ENCODE measurements at regions not wholly inside any gene's neighbourhood (a gene's known extent, or its start where the extent isn't known, plus 50 kb on each side); places are given as distances from the start of the nearest gene placed in this dataset.
A peak's percentile ranks its signal among the peaks of the same experiment; 100 is the strongest.

DNA sequence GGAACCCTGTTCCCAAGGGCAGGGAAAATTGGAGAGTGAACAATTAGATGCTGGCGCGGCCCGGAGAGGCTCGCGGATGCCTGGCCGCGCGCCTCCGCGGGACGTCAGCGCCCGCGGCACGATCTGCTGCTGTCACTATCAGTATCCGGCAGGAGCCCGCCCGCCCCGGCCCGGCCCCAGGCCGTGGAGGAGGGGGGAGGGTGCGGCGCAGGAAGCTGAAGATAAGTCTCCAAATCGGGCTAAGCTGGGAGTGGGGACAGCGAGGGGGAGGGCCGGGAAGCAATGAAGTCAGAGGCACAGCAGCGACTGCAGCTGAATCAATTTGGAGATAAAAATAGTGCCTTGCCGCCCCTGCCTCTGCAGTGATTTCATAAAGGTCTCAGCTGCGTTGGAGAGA lies 441.5 kb upstream of the KLF12 start:
- H3K4me3 ChIP-seq = peak overlapping the region; percentile 31 to 51 (median 33)
- ATAC-seq = peak; percentile 47 to 61
- peaks cover 0 to 3% (median 0%) of the 10 kb centered on the region in 3 donors for H3K27me3 ChIP-seq
- H3K36me3 ChIP-seq = no peaks in the 10 kb centered on the region
- H3K9me3 ChIP-seq = no peaks in the 10 kb centered on the region
- H3K27ac ChIP-seq = peak overlapping the region in 2 of 4 donors; percentile 54 to 55
- in situ Hi-C loops (cut with MboI; ENCODE audit: low sequenced_read_pairs in 4 of 4) (no loop called here), intact Hi-C loops (cut with DNase I; ENCODE audit: low total_unique reads) (no loop called here)
- peaks cover 0 to 8% of the 10 kb centered on the region in 2 donors for H3K4me1 ChIP-seq
- no peak for TF ChIP-seq POLR2A (IDR thresholded peaks at IDR 0.05)
- TF ChIP-seq, protein P1, sequence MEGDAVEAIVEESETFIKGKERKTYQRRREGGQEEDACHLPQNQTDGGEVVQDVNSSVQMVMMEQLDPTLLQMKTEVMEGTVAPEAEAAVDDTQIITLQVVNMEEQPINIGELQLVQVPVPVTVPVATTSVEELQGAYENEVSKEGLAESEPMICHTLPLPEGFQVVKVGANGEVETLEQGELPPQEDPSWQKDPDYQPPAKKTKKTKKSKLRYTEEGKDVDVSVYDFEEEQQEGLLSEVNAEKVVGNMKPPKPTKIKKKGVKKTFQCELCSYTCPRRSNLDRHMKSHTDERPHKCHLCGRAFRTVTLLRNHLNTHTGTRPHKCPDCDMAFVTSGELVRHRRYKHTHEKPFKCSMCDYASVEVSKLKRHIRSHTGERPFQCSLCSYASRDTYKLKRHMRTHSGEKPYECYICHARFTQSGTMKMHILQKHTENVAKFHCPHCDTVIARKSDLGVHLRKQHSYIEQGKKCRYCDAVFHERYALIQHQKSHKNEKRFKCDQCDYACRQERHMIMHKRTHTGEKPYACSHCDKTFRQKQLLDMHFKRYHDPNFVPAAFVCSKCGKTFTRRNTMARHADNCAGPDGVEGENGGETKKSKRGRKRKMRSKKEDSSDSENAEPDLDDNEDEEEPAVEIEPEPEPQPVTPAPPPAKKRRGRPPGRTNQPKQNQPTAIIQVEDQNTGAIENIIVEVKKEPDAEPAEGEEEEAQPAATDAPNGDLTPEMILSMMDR (IDR thresholded peaks at IDR 0.05 in 4 of 5, conservative IDR thresholded peaks at IDR 0.05 in 1 of 5) = no peak
- peak; percentile 6 to 19 for DNase-seq

DNA sequence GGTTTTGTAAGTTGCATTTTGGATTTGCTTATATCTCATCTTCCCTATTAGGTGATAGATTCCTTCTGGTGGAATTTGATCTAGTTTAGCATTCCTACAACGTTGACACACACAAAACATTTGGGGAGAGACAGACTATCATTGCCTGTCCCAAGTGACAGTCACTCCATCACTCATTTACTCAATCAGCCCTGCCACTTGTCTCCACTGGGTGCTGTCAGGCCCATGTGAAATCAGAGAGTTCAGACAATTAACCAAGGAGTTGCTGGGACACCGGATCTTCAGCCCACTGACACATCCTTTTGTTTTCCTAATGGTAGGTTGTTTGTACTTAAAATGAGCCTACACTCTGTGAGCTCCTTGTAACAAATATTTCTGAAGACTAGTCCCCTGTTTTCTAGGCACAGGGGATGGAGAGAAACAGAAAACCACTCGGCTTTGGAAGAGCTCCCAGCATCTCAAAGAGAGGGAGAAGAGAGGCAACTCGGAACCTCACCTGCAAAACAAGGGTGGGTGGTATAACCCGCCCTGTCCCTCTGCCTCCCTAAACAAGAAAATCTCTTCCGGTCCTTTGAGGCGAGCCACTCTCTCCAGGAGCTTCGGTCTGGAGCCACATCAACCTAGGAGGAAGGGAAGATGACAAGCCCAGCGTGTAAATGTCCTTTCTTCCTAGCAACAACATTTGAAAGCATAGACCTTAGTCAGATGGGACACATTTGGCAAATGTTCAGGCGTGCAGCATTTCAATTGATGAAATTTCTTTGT lies 440.9 kb upstream of the KLF12 start:
- in situ Hi-C loops (cut with MboI; ENCODE audit: low sequenced_read_pairs in 4 of 4) (no loop called here), intact Hi-C loops (cut with DNase I; ENCODE audit: low total_unique reads) (no loop called here)
- TF ChIP-seq, protein P1 (IDR thresholded peaks at IDR 0.05 in 4 of 5, conservative IDR thresholded peaks at IDR 0.05 in 1 of 5) = no peak
- TF ChIP-seq POLR2A (IDR thresholded peaks at IDR 0.05) = no peak
- Histone ChIP-seq H3K9me3 (no peaks in the 10 kb centered on the region), H3K4me3 (peak overlapping the region; percentile 31 to 51 (median 33)), H3K4me1 (peaks cover 0 to 8% of the 10 kb centered on the region in 2 donors), H3K27me3 (peaks cover 0 to 3% (median 0%) of the 10 kb centered on the region in 3 donors), H3K36me3 (no peaks in the 10 kb centered on the region), H3K27ac (peak overlapping the region in 2 of 4 donors; percentile 6 to 13)
- peak in 1 of 2 donors; percentile 33 for ATAC-seq
- DNase-seq = no peak

DNA sequence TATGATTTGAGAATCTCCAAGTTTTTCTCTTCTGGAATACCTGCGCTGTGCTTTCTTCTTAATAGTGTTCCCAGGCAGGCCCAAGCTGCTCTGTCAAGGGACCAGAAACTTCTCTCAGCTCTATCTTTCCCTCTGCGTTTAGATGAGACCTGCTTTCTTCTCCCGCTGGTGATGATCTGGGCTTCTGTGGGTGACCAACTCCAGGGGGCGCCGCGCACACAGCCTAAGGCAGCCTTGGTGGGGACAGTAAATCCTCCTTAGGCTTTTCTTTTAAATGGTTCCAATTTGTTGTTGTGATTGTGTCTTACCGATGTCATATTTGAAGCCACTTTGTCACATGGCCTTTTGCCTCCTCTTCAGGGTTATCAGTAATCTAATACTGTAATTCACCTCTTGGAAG lies 439.4 kb upstream of the KLF12 start:
- TF ChIP-seq POLR2A (IDR thresholded peaks at IDR 0.05) = no peak
- TF ChIP-seq, protein P1 (IDR thresholded peaks at IDR 0.05 in 4 of 5, conservative IDR thresholded peaks at IDR 0.05 in 1 of 5) = no peak
- intact Hi-C loops (cut with DNase I; ENCODE audit: low total_unique reads) = no loop called here
- no peak overlapping the region for H3K27ac ChIP-seq
- DNase-seq (no peak), ATAC-seq (no peak)
- peaks cover 0 to 8% of the 10 kb centered on the region in 2 donors for H3K4me1 ChIP-seq
- peaks cover 0 to 3% (median 0%) of the 10 kb centered on the region in 3 donors for H3K27me3 ChIP-seq
- H3K9me3 ChIP-seq = no peaks in the 10 kb centered on the region
- in situ Hi-C loops (cut with MboI; ENCODE audit: low sequenced_read_pairs in 4 of 4) = no loop called here
- no peak overlapping the region for H3K4me3 ChIP-seq
- no peaks in the 10 kb centered on the region for H3K36me3 ChIP-seq

DNA sequence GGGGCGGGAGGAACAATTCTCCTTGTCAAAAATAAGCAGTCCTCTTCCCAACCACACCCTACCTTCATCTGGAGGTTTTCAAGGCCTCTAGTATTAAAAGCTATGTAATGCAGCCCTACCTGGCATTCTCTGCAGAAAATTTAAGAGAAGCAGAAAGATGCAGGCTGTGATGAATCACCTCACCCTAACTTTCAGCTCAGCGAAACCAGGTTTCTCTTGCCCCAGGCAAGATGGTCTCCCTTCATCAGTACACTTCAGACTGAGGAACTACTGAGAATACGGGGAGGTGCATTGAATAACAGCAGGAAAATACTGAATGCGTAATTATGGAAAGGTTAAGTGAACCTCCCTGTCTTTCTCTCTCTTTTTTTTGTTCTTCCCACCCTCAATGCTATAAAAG lies 437.6 kb upstream of the KLF12 start:
- DNase-seq (no peak), ATAC-seq (no peak)
- H3K27me3 ChIP-seq = peaks cover 0 to 3% (median 0%) of the 10 kb centered on the region in 3 donors
- no peak overlapping the region for H3K4me3 ChIP-seq
- in situ Hi-C loops (cut with MboI; ENCODE audit: low sequenced_read_pairs in 4 of 4) = no loop called here
- H3K27ac ChIP-seq = no peak overlapping the region
- no peaks in the 10 kb centered on the region for H3K36me3 ChIP-seq
- H3K4me1 ChIP-seq = peaks cover 0 to 8% of the 10 kb centered on the region in 2 donors
- intact Hi-C loops (cut with DNase I; ENCODE audit: low total_unique reads) = no loop called here
- TF ChIP-seq, protein P1 (IDR thresholded peaks at IDR 0.05 in 4 of 5, conservative IDR thresholded peaks at IDR 0.05 in 1 of 5) = no peak
- TF ChIP-seq POLR2A (IDR thresholded peaks at IDR 0.05) = no peak
- H3K9me3 ChIP-seq = no peaks in the 10 kb centered on the region

Data from gastrocnemius medialis (tissue), 4 donors.